Epidermal melanocyte (primary cell): ENCODE measurements at regions not wholly inside any gene's neighbourhood (a gene's known extent, or its start where the extent isn't known, plus 50 kb on each side); places are given as distances from the start of the nearest gene placed in this dataset.
A peak's percentile ranks its signal among the peaks of the same experiment; 100 is the strongest.
"Not testable (repeated sequence)": the region's sequence is repeated elsewhere in the genome, so short reads cannot be mapped to it uniquely, and the experiment has no call there.

Source experiments
- DNase-seq: peaks from one replicate; pipeline ENCODE4 v3.0.0; 2011; ENCODE audit warnings: low spot score; ENCODE audit not compliant: insufficient read length

GRCh38 chr14:43119672-43120071 is 1387.4 kb downstream of the FSCB start:
- DNase-seq: no peak

DNA sequence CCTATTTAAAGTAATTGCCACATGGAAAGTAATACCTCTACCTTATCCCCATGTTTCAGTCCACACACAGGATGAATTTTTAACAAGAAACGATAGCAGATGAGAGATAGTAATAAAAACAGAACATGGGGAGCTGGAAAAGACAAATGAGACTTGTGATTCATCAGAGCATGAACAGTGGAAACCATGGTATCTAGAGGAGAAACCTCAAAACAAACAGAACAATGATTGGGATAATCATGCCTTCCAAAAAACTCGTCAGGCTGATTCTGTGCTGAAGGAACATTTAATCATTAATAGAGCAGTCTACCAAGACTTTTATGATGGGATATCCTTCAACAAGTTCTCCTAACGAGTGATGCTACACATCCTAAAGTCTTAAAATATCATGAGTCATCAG is 1390.7 kb downstream of the FSCB start:
- DNase-seq: no peak

GRCh38 chr14:43105305-43105704 is 1401.8 kb downstream of the FSCB start:
- DNase-seq: no peak

- no peak for DNase-seq
Measured at GRCh38 chr14:43090380-43090779, 1416.7 kb downstream of the FSCB start.

GRCh38 chr14:43087666-43088065 is 1419.4 kb downstream of the FSCB start:
- DNase-seq: no peak

- no peak for DNase-seq
Measured at GRCh38 chr14:43085819-43086218, 1421.3 kb downstream of the FSCB start.

GRCh38 chr14:43067372-43067771 is 1439.7 kb downstream of the FSCB start:
- not testable (repeated sequence) for DNase-seq

DNA sequence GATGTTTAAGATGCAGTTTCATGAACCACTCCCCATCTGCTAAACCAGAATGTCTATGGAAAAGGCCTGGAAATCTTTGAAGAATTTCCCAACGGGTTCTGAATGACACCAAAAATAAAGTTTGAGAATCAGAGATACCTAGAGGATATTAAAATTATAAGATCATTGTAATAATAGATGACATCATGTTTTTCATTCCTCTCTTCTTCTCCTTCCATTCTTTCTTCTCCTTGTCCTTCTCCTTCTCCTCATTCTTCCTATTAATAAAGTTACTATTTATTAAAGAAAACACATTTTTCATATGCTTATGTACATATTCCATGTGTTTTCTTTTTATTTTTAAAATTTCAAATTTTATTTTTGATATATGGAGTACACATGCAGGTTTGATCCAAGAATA is 1449.4 kb downstream of the LRFN5 start:
- no peak for DNase-seq

DNA sequence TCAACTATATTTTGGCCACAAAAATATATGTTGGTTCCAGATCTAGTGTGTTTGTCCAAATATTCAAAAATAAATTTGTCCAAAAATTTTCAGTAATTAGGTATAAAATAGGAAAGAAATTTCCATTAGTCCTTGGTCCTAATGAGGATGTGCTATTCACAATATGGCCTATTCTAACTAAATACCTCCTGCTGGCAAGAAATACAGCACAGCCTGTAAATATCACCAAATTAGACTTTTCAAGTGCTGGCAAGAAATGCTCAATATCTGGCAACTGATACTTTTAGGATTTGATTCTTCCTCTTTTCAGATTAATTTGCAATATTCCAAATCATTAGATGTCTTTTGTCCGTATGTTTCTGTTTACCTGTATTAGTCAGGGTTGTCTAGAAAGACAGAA is 1446.2 kb downstream of the LRFN5 start:
- no peak for DNase-seq

- no peak for DNase-seq
Measured at GRCh38 chr14:43043850-43044249, 1437.2 kb downstream of the LRFN5 start.

DNA sequence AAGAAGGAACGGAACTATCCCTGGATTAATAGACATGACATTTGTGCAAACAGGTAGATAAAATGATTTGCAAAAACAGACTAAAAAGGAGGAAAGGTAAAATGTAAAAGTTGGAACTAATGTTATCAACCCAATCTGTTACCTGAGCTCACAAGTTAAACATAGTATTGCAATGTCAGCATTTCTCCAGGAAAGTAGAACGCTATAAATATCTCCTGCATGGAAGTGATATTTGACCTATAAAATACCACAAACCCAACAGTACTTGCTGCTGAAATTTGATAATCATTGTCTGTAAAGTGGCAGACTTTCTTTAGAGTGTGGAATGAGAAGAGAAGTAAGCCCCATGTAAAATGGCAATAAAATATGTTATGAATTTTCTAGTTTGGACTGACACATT is 1435.7 kb downstream of the LRFN5 start:
- DNase-seq: no peak

GRCh38 chr14:43041976-43042375 is 1435.3 kb downstream of the LRFN5 start:
- DNase-seq: no peak

DNA sequence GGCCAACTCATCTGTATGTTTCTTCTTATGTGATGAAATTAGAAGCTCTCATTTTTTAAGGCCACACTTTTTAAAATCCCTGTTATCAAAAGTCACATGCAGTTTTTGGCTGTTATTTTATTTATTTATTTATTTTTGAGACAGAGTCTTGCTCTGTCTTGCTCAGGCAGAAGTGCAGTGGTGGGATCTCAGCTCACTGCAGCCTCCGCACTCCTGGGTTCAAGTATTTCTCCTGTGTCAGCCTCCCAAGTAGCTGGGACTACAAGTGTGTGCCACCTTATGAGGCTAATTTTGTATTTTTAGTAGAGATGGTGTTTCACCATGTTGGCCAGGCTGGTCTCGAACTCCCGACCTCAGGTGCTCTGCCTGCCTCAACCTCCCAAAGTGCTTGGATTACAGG is 1434.5 kb downstream of the LRFN5 start:
- no peak for DNase-seq

DNA sequence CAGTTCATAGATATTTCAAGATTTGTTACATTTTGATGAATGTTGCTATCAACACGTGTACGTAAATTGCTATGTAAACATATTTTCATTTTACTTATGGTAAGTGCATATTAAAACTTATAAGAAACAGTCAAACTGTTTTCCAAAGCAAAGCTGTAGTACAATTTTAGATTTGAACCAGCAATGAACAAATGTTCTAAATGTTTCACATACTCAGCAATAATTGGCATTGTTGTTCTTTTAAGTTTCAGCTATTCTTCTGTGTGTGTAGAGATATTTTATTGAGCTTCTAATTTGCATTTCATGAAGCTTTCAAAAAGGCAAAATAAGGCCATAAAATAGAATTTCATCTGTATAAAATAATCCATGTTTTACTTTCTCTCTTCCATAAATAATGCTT is 1433.2 kb downstream of the LRFN5 start:
- no peak for DNase-seq

DNA sequence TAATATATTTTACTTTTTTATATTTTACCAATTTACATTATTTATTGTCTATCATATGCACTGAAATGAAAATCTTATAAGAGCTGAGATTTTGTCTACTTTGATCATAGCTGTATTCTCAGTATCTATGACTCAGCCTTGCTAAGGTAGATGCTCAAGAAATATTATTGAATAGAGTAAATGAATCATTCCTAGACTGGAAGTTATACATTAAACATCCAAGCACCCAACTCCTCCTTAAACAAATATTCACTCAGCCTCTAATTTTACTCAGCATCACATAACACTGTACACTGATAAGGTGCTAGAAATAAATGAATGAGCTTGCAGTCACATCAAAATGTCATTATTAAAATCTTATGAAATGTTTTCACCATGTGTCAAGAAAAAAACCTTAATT is 1424.9 kb downstream of the LRFN5 start:
- DNase-seq: no peak

DNA sequence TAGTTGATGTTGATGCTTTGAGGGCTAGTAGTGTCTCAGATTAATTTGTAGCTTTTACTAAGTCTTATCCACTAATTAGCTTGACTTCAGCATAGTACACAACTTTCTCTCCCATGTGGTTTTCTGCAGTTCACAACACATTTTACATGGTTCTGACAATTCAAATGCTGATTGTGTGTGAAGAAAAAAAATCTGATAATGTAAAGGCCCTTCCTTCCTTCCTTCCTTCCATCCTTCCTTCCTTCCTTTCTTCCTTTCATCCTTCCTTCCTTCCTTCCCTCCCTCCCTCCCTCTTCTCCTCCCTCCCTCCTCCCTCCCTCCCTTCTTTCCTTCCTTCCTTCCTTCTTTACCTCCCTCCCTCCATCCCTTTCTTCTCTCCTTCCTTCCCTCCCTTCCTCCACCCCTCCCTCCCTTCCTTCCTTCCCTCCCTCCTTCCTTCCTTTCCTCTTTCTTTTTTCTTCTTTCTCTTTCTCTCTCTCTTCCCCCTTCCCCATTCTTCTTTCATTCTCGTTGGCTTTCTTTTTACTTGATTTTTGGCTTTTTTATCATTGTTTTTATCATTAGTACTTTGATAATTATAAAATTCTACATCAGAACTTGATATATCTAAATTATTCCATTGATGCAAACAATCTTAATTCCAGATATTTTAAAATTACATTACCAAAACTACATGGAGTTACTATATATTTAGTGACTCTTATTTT is 1415.6 kb downstream of the LRFN5 start:
- no peak for DNase-seq

GRCh38 chr14:43019826-43020225 is 1413.2 kb downstream of the LRFN5 start:
- DNase-seq: no peak

- DNase-seq: no peak
Measured at GRCh38 chr14:43014338-43014737, 1407.7 kb downstream of the LRFN5 start.

- no peak for DNase-seq
Measured at GRCh38 chr14:43012817-43013216, 1406.1 kb downstream of the LRFN5 start.

GRCh38 chr14:43005807-43006206 is 1399.1 kb downstream of the LRFN5 start:
- DNase-seq: no peak

DNA sequence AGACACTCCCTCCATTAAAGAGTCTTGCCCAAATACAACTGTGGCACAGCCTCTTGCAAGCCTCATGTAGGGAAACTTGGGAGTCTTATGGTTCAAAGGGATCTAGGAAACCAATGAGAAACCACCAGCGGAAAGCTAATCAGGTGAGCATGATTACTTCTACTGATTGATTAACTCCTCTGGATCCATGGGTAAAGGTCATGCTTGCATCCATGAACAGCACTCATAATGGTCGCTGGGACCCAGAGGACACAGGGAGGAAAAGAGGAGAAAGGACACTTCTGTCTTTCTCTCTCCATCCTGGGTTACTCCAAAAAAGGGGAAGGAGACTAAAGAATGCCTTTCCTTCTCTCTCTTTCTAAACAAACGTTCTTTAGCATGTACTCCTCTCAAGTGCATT is 1397.2 kb downstream of the LRFN5 start:
- no peak for DNase-seq

DNA sequence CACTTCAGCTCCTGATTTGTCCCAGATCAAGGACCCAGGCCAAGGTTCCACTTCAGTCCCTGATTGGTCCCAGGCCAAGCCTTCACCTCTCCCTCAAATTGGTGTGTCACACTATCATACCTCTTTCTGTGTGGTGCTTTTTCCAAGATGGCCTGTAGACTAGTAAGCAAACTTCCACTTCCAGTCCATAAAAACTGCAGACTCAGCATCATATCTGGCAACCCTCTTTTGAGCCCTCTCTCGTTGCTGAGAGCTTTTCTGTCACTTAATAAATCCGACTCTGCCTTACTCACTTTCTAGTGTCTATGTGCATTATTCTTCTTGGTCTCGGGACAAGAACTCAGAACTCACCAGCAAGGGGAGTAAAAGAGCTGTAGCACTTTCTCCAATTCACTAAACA is 1395.1 kb downstream of the LRFN5 start:
- no peak for DNase-seq

DNA sequence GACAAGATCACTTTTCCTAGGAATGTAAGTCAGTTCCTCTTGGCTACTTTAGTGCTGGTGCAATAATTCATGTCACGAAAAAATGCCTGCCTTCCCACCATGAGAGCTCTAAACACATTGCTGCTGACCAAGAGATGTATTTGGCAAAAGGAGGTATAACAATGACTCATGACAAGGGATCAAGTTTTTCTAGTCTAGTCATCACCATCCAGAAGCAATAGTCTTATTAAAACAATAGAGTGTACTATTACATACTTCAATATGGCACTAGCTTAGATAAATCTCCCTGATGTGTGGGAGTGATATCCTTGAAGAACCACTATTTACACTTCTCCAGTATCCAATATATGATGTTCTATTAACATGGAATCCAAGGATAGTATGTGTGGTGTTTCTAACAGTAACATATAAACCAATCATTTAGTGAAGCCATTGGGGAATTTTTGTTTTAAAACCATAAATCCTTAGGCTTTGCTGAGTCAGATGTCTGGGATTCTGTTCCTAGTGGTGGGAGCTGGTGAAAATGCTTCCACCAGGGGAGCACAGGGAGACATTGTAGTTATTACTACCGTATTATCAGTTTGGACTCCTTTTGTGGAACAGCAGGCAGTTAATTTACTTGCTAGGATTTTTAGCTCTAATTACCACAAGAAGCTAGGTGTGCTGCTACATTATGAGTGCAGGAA is 1387.5 kb downstream of the LRFN5 start:
- DNase-seq: peak; percentile 17
